ENCODE measurements at regions not wholly inside any gene's neighbourhood (a gene's known extent, or its start where the extent isn't known, plus 50 kb on each side); places are given as distances from the start of the nearest gene placed in this dataset.
"Not testable (repeated sequence)": the region's sequence is repeated elsewhere in the genome, so short reads cannot be mapped to it uniquely, and the experiment has no call there.

DNA sequence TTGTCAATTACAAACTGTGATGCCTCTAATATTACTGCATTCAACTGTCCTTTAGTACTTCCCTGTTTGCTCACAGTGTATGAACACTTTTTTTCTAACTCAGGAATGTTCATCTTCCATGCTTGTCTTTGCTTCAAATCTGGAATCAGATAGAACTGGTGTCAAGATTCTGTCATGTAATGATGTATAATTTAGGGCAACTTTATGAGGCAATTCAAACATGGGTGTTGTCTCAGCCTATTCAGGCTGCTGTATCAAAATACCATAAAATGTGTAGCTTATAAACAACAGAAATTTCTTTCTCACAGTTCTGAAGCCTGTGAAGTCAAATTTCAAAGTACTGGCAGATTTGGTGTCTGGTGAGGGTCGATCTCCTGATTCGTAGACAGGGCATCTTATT lies 1012.9 kb downstream of the RAB28 start (continued):
- TF ChIP-seq, protein P1, sequence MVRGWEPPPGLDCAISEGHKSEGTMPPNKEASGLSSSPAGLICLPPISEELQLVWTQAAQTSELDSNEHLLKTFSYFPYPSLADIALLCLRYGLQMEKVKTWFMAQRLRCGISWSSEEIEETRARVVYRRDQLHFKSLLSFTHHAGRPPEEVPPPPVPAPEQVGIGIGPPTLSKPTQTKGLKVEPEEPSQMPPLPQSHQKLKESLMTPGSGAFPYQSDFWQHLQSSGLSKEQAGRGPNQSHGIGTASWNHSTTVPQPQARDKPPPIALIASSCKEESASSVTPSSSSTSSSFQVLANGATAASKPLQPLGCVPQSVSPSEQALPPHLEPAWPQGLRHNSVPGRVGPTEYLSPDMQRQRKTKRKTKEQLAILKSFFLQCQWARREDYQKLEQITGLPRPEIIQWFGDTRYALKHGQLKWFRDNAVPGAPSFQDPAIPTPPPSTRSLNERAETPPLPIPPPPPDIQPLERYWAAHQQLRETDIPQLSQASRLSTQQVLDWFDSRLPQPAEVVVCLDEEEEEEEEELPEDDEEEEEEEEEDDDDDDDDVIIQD (CRISPR knock-in tag; IDR thresholded peaks at IDR 0.05) = no peak
- no peak for TF ChIP-seq KLF16 (IDR thresholded peaks at IDR 0.05)
- TF ChIP-seq, protein P2, sequence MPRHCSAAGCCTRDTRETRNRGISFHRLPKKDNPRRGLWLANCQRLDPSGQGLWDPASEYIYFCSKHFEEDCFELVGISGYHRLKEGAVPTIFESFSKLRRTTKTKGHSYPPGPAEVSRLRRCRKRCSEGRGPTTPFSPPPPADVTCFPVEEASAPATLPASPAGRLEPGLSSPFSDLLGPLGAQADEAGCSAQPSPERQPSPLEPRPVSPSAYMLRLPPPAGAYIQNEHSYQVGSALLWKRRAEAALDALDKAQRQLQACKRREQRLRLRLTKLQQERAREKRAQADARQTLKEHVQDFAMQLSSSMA (CRISPR knock-in tag; IDR thresholded peaks at IDR 0.05) = no peak

DNA sequence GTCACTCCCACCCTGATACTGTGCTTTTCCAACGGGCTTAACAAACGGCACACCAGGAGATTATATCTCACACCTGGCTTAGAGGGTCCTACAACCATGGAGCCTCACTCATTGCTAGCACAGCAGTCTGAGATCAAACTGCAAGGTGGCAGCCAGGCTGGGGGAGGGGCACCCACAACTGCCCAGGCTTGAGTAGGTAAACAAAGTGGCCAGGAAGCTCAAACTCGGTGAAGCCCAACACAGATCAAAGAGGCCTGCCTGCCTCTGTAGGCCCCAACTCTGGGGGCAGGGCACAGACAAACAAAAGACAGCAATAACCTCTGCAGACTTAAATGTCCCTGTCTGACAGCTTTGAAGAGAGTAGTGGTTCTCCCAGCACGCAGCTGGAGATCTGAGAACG lies 1022.6 kb downstream of the RAB28 start:
- WGBS (ENCODE audit: insufficient coverage, low coverage, missing lambda C conversion rate) = 0% methylated on average over 3 of the region's 5 CpGs
- DNase-seq (ENCODE audit: extremely low read depth in 1 of 4, low spot score in 3 of 4); H3K9ac ChIP-seq (ENCODE audit: insufficient read depth in 1 of 2, low read depth in 2 of 2, low read length in 2 of 2); H3K27ac ChIP-seq (ENCODE audit: extremely low read depth, low read depth, low read length); H3K27me3 ChIP-seq (ENCODE audit: control insufficient read depth in 2 of 2, insufficient read depth in 2 of 2, low read length in 2 of 2); BruUV-seq (replicated peaks); H3K36me3 ChIP-seq (ENCODE audit: control insufficient read depth, insufficient read depth, low read length); CTCF ChIA-PET (ENCODE audit: low intra/inter-chr PET ratio); H3K4me3 ChIP-seq; POLR2A ChIA-PET; in situ Hi-C loops (cut with MboI); FAIRE-seq; H3K4me2 ChIP-seq (ENCODE audit: insufficient read depth, low read length); H3K79me2 ChIP-seq (ENCODE audit: control insufficient read depth, insufficient read depth, low read length); ATAC-seq; H3K9me3 ChIP-seq (replicated peaks; ENCODE audit: control insufficient read depth, insufficient read depth, low read depth, low read length); H3K9me1 ChIP-seq (ENCODE audit: control insufficient read depth, insufficient read depth, low read length); H3K4me1 ChIP-seq (replicated peaks in 1 of 2; ENCODE audit: control insufficient read depth in 2 of 2, insufficient read depth in 2 of 2, low read length in 2 of 2); H4K20me1 ChIP-seq (replicated peaks; ENCODE audit: control insufficient read depth, insufficient read depth, low read length); H2AFZ ChIP-seq (ENCODE audit: low read depth, low read length); intact Hi-C loops (cut with micrococcal nuclease): not testable (repeated sequence)

Measured in K562 (cell line).